Fibroblast of villous mesenchyme (primary cell): ENCODE measurements at regions not wholly inside any gene's neighbourhood (a gene's known extent, or its start where the extent isn't known, plus 50 kb on each side); places are given as distances from the start of the nearest gene placed in this dataset.

Experiments used
- DNase-seq: peaks from one replicate; pipeline ENCODE4 v3.0.0-alpha.2; 2010; ENCODE audit warnings: low read depth
- H3K4me3 ChIP-seq: 2 replicates; pipeline ENCODE4 v1.5.1; 2011; ENCODE audit warnings: low read depth, mild to moderate bottlenecking, low read length
- TF ChIP-seq, protein P1 (sequence below): IDR thresholded peaks from 2 replicates; pipeline ENCODE4 v1.5.1; 2012; ENCODE audit warnings: low read depth, mild to moderate bottlenecking, low read length; ENCODE audit not compliant: insufficient read depth

DNA sequence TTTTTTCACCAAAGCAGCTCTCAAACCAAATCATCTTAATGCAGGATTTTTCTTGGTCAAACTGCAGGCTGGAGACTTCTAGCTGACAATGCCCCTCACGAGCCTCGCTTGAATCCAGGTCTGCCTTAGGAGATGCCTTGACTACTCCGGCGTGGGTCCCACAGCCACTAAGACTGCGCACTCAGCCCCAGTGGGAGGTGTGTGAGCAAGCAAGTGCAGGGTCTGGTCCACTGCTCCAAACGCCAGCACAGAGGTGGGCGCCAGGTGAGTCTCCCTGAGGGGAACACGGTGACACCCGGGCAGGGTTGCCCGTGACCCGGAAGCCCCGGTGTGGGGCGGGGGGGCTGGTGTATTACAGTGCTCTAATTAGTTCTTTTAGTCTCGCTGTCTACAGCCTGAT lies 838.3 kb downstream of the NLGN4X start:
- H3K4me3 ChIP-seq, result no peak overlapping the region
- TF ChIP-seq, protein P1, sequence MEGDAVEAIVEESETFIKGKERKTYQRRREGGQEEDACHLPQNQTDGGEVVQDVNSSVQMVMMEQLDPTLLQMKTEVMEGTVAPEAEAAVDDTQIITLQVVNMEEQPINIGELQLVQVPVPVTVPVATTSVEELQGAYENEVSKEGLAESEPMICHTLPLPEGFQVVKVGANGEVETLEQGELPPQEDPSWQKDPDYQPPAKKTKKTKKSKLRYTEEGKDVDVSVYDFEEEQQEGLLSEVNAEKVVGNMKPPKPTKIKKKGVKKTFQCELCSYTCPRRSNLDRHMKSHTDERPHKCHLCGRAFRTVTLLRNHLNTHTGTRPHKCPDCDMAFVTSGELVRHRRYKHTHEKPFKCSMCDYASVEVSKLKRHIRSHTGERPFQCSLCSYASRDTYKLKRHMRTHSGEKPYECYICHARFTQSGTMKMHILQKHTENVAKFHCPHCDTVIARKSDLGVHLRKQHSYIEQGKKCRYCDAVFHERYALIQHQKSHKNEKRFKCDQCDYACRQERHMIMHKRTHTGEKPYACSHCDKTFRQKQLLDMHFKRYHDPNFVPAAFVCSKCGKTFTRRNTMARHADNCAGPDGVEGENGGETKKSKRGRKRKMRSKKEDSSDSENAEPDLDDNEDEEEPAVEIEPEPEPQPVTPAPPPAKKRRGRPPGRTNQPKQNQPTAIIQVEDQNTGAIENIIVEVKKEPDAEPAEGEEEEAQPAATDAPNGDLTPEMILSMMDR, result no peak
- DNase-seq, result no peak

GRCh38 chrX:5388087-5388486 lies 840.6 kb downstream of the NLGN4X start:
- H3K4me3 ChIP-seq, result no peak overlapping the region
- DNase-seq, result no peak
- TF ChIP-seq, protein P1, result no peak

DNA sequence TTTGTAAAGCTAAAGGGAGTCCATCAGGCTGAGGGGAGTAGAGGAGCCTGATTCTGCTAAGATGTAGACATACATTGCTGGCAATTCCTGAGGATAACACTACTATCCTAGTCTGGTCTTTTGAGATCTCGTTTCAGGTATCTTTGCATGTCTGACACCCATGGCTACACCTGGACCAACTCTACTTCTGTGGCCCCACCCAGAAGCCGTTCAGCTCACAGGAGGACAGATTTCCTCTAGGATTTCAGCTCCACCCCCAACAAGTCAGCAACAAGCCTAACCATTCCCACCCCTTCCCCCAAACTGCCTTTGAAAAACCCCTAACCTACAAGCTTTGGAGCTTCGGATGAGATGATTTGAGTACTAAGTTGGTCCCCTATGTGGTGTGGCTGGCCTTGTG lies 848.2 kb downstream of the NLGN4X start:
- H3K4me3 ChIP-seq, result no peak overlapping the region
- TF ChIP-seq, protein P1, result no peak
- no peak for DNase-seq

DNA sequence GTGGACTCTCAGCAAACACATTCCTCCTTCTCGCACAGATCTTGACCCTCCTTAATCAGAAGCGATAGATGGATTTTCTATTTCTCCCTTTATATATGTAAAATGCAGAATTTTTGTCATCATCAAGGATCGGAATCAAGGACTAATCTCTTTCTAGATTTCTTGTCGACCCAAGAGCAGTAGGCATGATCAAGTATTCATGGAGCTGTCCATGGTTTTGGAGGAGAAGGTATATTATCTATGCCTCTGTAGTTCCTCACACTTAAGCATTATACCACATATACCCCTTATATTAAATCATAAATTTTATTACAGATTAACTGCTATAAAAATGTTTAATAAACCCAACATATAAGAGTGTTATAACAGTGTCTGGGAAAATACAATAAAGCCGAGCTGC lies 886.8 kb downstream of the NLGN4X start:
- H3K4me3 ChIP-seq, result no peak overlapping the region
- TF ChIP-seq, protein P1, result no peak
- no peak for DNase-seq

DNA sequence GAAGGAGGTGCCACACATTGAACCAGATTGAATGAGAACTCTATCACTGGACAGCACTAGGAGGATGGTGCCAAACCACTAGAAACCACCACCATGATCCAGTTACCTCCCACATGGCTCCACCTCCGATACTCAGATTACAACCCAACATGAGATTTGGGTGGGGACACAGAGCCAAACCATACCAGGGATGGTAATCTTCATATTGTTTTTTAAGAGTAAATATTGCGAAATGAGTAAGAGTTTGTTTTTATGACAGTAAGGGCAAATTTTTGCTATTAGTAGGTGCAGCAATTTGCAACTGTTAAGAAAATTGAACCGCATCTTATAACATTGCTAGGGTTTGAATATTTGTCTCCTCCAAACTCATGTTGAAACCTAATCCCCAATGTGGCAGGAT lies 891.5 kb downstream of the NLGN4X start:
- no peak overlapping the region for H3K4me3 ChIP-seq
- DNase-seq, result no peak
- TF ChIP-seq, protein P1, result no peak

DNA sequence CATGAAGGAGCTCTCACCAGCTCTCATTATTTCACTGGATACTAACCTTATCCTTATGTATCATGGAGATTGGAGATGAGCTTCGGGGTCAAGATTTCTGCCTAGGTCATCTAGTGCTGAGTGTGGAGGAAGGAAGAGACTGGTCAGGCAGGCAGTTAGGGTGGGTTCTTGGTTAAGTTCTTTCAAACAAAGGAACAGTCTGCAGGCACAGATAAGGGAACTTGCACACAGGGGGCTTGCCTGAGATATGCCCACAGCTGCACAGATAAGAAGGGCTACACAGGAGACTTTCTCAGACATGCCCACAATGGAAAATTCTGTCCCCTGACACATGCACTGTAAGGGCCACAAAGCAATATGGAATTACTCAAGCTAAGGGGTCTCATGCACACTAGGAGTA lies 904.1 kb downstream of the NLGN4X start:
- TF ChIP-seq, protein P1, result no peak
- no peak for DNase-seq

DNA sequence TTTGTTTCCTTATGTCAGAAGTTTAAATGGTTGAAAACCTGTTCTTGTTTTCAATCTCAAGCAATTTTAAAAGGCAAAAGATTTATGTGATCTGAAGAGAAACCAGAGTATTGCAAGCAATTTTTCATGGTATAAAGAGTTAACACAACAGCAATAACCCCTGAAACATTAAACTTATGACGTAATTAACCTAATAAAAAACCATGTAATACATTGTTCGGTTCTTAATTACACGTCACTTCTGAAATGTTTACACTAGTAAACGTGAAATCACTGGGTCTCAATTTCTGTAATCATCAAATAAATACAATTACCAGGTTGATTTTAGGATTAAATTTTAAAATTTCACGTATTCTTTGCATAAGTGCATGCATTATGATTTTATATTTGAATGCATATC lies 914.5 kb downstream of the NLGN4X start:
- no peak for DNase-seq
- TF ChIP-seq, protein P1, result no peak
- no peak overlapping the region for H3K4me3 ChIP-seq

More for the DNA sequence above, 904.1 kb downstream of the NLGN4X start:
- H3K4me3 ChIP-seq, result no peak overlapping the region
